ENCODE measurements at regions not wholly inside any gene's neighbourhood (a gene's known extent, or its start where the extent isn't known, plus 50 kb on each side); places are given as distances from the start of the nearest gene placed in this dataset.

DNA sequence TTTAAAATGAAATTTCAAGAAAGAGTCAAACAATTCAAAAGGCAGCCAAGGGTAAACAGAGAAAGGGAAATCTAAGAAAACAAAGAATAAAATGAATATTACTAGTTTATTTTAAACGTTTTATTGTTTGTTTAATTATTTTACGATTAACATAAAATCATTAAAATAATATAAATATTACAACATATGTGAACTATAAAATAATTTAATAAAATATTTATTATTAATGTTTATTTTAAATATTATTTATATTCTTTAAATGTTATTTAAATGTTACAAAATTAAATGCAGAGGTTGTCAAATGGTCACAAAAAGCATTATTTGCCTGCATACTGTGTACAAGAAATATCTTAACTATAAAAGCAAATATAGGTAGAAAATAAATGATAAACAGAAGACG is 786.7 kb upstream of the GHITM start:
- 57% methylated on average over 3 of the region's 3 CpGs for whole genome bisulfite sequencing (ENCODE audit: insufficient coverage, low coverage, low lambda C conversion rate, missing lambda C conversion rate)
- intact Hi-C loops (cut with DNase I), result no loop called here
- Histone ChIP-seq H3K27ac (no peak overlapping the region), H3K27me3 (no peaks in the 10 kb centered on the region), H3K4me1 (no peaks in the 10 kb centered on the region), H3K9me3 (no peaks in the 10 kb centered on the region), H3K36me3 (no peaks in the 10 kb centered on the region), H3K4me3 (no peak overlapping the region)
- DNase-seq (no peak), ATAC-seq (no peak)
- TF ChIP-seq, protein P1, sequence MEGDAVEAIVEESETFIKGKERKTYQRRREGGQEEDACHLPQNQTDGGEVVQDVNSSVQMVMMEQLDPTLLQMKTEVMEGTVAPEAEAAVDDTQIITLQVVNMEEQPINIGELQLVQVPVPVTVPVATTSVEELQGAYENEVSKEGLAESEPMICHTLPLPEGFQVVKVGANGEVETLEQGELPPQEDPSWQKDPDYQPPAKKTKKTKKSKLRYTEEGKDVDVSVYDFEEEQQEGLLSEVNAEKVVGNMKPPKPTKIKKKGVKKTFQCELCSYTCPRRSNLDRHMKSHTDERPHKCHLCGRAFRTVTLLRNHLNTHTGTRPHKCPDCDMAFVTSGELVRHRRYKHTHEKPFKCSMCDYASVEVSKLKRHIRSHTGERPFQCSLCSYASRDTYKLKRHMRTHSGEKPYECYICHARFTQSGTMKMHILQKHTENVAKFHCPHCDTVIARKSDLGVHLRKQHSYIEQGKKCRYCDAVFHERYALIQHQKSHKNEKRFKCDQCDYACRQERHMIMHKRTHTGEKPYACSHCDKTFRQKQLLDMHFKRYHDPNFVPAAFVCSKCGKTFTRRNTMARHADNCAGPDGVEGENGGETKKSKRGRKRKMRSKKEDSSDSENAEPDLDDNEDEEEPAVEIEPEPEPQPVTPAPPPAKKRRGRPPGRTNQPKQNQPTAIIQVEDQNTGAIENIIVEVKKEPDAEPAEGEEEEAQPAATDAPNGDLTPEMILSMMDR (IDR thresholded peaks at IDR 0.05), result no peak
- no peak for TF ChIP-seq POLR2A (IDR thresholded peaks at IDR 0.05)

DNA sequence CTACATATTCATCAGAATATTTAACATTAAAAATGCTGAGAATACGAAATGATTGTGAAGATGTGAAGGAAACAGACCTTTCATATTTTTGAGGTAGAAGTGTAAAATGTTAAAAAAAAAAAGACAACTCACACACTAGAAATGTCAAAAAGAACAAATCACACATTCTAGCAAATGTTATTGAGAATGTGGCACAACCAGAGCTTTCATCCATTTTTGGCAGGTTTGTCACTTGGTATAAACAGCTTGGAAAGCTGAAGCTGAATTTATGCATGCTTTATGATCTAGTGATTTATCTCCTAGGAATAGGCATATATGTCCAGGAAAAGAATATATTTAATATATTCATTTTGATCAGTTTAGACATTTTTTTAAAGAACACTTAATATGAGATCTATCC is 784.9 kb upstream of the GHITM start:
- Histone ChIP-seq H3K4me1 (no peaks in the 10 kb centered on the region), H3K27ac (no peak overlapping the region), H3K9me3 (no peaks in the 10 kb centered on the region), H3K36me3 (no peaks in the 10 kb centered on the region), H3K4me3 (no peak overlapping the region), H3K27me3 (no peaks in the 10 kb centered on the region)
- intact Hi-C loops (cut with DNase I), result no loop called here
- WGBS (ENCODE audit: insufficient coverage, low coverage, low lambda C conversion rate, missing lambda C conversion rate), result 44% methylated on average over 1 of the region's 1 CpG
- ATAC-seq (no peak), DNase-seq (no peak)
- TF ChIP-seq, protein P1 (IDR thresholded peaks at IDR 0.05), result no peak
- no peak for TF ChIP-seq POLR2A (IDR thresholded peaks at IDR 0.05)

DNA sequence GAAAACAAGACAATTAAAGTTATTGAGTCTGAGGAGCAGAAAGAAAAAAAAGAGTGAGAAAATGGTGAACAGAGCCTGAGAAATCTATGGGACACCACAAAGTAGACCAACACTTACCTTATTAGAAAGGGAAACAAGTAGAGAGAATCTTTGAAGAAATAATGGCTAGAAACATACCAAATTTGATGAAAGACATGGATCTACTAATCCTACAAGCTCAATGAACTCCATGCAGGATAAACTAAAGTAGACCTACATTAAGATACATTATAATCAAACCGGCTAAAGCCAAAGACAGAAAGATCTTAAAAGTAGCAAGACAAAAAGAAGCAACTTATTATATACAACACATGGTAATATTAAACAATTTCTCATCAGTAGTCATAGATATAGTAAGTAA is 782.3 kb upstream of the GHITM start:
- TF ChIP-seq POLR2A (IDR thresholded peaks at IDR 0.05), result no peak
- TF ChIP-seq, protein P1 (IDR thresholded peaks at IDR 0.05), result no peak
- Histone ChIP-seq H3K4me1 (no peaks in the 10 kb centered on the region), H3K36me3 (no peaks in the 10 kb centered on the region), H3K9me3 (no peaks in the 10 kb centered on the region), H3K4me3 (no peak overlapping the region), H3K27ac (no peak overlapping the region), H3K27me3 (no peaks in the 10 kb centered on the region)
- intact Hi-C loops (cut with DNase I), result no loop called here
- DNase-seq (no peak), ATAC-seq (no peak)
- 64% methylated on average over 1 of the region's 1 CpG for WGBS (ENCODE audit: insufficient coverage, low coverage, low lambda C conversion rate, missing lambda C conversion rate)

DNA sequence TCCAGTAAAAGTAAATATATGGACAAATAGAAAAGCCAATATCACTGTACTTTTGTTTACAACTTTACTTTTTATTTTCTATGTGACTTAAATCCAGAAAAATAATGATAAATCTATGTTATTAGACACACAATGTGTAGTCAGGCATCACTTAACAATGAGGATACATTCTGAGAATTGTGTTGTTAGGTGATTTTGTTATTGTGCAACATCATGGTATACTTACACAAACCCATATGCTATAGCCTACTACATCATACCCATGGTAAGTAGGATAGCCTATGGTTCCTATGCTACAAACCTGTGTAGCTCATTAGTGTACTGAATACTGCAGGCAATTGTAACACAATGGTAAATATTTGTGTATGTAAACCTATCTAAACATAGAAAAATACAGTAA is 781.7 kb upstream of the GHITM start:
- intact Hi-C loops (cut with DNase I), result no loop called here
- no peak overlapping the region for H3K27ac ChIP-seq
- H3K36me3 ChIP-seq, result no peaks in the 10 kb centered on the region
- H3K4me1 ChIP-seq, result no peaks in the 10 kb centered on the region
- ATAC-seq (no peak), DNase-seq (no peak)
- H3K9me3 ChIP-seq, result no peaks in the 10 kb centered on the region
- no peak overlapping the region for H3K4me3 ChIP-seq
- no peaks in the 10 kb centered on the region for H3K27me3 ChIP-seq
- no peak for TF ChIP-seq POLR2A (IDR thresholded peaks at IDR 0.05)
- TF ChIP-seq, protein P1 (IDR thresholded peaks at IDR 0.05), result no peak

DNA sequence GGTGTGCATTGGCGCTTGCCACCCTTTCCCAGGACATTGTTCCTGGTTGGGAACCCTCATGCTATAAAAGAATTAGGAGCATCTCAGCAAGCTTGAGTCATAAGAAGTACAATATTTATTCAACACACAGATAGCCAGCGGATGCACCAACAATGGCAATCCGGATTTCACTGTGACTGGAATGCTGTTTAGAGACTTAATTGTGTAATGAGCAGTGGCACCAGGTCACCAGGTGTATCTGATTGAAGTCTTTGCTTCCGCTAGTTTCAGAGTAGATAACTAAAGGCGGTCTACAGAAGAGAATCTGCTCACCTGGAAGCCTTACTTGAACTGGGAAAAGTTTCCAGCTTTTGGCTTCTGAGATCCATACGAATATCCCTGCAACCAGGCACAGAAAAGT is 772.3 kb upstream of the GHITM start:
- ATAC-seq (no peak), DNase-seq (no peak)
- Histone ChIP-seq H3K4me1 (no peaks in the 10 kb centered on the region), H3K27ac (no peak overlapping the region), H3K9me3 (no peaks in the 10 kb centered on the region), H3K4me3 (no peak overlapping the region), H3K27me3 (no peaks in the 10 kb centered on the region), H3K36me3 (no peaks in the 10 kb centered on the region)
- WGBS (ENCODE audit: insufficient coverage, low coverage, low lambda C conversion rate, missing lambda C conversion rate), result 42% methylated on average over 6 of the region's 6 CpGs
- intact Hi-C loops (cut with DNase I), result no loop called here
- TF ChIP-seq, protein P1 (IDR thresholded peaks at IDR 0.05), result no peak
- no peak for TF ChIP-seq POLR2A (IDR thresholded peaks at IDR 0.05)
